SHP77 (cell line): ENCODE measurements at regions not wholly inside any gene's neighbourhood (a gene's known extent, or its start where the extent isn't known, plus 50 kb on each side); places are given as distances from the start of the nearest gene placed in this dataset.
"Not testable (repeated sequence)": the region's sequence is repeated elsewhere in the genome, so short reads cannot be mapped to it uniquely, and the experiment has no call there.

Experiments
- DNase-seq, 2 experiments: peaks; one replicate each; lab custom pipeline; 2025; lab: John Stamatoyannopoulos, UW

DNA sequence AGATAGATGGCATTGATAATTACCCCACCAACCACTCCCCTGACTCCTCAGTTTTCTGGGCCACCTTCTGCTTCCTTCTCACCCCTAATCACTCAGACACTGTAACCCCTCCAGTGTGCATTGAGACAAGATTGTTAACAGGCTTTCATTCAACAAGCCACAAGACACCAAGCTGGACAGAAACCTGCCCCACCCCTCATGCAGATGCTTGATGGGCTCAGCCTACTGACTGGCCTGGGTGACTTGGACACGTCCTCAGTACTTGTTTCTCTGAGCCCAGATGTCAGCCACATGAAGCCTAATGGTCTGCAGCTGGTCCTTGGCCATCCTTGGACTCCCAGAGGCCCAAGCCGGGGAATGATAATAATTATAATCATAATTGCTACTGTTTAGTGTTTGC, 71.4 kb upstream of the SMIM23 start:
- no peak for DNase-seq

DNA sequence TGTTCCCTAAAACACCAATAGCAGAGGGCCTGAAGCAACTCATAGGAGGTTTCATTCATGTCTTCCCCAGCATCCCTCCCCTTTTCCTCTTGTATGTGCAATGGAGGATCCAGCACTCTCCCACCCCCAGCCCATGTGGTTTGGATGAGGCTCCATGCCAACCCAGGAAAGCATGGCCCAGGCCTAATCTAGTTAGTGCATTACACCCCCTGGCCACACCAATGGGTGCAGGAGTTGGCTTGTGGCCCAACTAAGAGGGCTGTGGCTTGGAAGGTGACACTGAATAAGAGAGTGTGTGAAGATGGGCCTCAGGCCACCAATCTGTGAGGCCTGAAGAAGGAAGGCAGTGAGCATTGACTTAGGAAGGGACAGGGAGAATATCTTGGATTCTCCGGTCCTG, 70.8 kb upstream of the SMIM23 start:
- DNase-seq = no peak

DNA sequence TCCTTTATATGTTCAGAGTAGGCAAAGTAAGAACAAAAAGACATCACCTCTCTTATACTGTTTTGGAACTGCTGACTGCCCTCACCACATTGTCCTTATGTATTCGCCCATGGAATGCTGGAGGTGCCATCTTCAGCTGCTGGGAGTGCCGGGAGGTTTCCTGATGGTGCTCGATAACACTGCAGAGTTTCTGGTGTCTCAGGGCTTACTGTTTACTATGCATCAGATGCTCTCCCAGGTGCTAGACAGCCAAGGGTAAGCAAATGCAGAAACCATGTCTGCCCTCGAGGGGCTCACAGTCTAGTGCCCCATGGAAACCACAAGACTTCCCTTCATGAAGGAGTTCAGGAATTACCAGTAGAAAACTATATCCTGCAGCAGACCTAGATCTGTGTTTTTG, 70.1 kb upstream of the SMIM23 start:
- no peak for DNase-seq

GRCh38 chr5:171720086-171720485, 65.5 kb upstream of the SMIM23 start:
- DNase-seq = no peak

- DNase-seq = no peak
Observed at GRCh38 chr5:171721464-171721863, 64.2 kb upstream of the SMIM23 start.

GRCh38 chr5:171724468-171725204, 61.0 kb upstream of the SMIM23 start:
- DNase-seq = no peak

DNA sequence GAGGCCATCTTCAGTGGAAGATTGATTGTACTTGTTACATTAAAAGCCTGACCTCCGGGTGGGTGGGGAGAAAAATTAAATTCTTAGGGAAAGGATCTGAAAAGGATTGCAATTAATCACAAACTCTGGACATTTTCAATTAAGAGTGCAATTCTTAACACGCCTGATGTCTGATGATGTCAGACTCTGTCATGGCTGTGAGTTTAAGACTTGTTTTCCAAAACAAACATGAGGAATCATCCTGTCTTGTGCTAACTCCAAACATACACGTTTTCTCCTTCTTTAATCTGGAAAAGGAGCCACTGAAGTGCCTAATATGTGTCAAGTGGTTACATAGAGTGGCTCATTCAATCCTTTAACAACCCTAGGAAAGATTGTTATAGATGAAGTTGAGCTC, 60.4 kb upstream of the SMIM23 start:
- DNase-seq = no peak

- DNase-seq = not testable (repeated sequence)
Observed at GRCh38 chr5:171726819-171727218, 58.8 kb upstream of the SMIM23 start.

DNA sequence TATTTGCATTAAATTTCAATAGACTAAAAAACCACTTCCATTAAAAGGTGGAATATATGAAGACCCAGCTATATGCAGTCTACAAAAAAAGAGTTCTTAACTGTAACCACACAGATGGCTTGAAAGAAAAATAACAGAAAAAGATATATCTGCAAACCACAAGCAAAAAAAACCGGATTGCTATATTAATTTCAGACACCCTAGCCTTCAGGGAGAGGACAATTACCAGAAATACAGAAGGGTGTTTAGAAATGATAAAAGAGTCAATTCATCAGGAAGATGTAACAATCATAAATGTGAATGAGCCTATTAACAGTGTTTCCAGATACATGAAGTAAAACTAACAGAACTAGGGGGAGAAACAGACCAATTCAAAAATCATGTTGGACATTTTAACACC, 56.9 kb upstream of the SMIM23 start:
- no peak for DNase-seq
